ENCODE measurements at regions not wholly inside any gene's neighbourhood (a gene's known extent, or its start where the extent isn't known, plus 50 kb on each side); places are given as distances from the start of the nearest gene placed in this dataset.

GRCh38 chr9:88737876-88738275, 202.9 kb downstream of the NXNL2 start:
- no peak overlapping the region for H3K4me3 ChIP-seq (ENCODE audit: low read depth, low read length)
- TF ChIP-seq, protein P1, sequence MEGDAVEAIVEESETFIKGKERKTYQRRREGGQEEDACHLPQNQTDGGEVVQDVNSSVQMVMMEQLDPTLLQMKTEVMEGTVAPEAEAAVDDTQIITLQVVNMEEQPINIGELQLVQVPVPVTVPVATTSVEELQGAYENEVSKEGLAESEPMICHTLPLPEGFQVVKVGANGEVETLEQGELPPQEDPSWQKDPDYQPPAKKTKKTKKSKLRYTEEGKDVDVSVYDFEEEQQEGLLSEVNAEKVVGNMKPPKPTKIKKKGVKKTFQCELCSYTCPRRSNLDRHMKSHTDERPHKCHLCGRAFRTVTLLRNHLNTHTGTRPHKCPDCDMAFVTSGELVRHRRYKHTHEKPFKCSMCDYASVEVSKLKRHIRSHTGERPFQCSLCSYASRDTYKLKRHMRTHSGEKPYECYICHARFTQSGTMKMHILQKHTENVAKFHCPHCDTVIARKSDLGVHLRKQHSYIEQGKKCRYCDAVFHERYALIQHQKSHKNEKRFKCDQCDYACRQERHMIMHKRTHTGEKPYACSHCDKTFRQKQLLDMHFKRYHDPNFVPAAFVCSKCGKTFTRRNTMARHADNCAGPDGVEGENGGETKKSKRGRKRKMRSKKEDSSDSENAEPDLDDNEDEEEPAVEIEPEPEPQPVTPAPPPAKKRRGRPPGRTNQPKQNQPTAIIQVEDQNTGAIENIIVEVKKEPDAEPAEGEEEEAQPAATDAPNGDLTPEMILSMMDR (IDR thresholded peaks at IDR 0.05; ENCODE audit: borderline replicate concordance, insufficient read depth, low read depth, low read length), result no peak

DNA sequence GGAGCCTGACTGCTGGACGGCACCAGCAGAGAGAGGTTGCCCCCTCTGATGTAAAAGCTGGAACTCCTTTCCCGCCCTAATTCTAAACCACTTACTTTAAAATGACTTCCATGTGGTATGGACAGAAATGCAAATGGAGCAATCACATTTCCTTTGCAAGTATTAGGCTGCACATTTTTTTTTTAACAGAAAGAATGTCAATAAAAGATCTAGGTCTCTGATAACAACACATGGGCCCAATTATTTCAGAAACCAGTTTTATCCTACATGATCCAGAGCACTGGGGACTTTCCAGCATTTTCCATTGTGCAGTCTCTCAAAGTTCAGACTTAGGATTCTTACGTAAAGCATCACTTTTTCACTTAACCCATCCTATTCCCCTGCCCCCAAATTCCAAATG, 203.7 kb downstream of the NXNL2 start:
- TF ChIP-seq, protein P1 (IDR thresholded peaks at IDR 0.05; ENCODE audit: borderline replicate concordance, insufficient read depth, low read depth, low read length), result no peak

DNA sequence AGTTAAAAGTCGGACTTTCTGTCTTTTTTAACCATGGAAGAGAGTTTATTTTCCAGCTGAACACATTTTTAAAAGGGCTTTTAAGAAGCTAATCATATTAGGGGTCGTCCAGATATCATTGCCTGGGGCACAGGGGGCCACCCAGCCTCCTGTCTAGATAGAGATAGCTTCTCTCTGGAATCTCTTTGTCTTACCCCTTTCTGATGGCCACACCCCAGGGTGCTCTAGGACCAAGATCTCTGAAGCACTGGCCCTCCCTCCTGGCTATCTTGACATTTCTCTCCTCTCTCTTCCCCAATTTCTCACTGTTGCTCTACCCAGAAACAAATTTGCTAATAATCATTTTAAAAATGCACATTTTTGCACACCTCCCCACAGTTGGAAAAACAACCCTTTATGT, 204.4 kb downstream of the NXNL2 start:
- TF ChIP-seq, protein P1 (IDR thresholded peaks at IDR 0.05; ENCODE audit: borderline replicate concordance, insufficient read depth, low read depth, low read length), result no peak
- H3K4me3 ChIP-seq (ENCODE audit: low read depth, low read length), result no peak overlapping the region

More for the DNA sequence above, 203.7 kb downstream of the NXNL2 start:
- H3K4me3 ChIP-seq (ENCODE audit: low read depth, low read length), result no peak overlapping the region

GRCh38 chr9:88740844-88741243, 205.9 kb downstream of the NXNL2 start:
- H3K4me3 ChIP-seq (ENCODE audit: low read depth, low read length), result no peak overlapping the region
- TF ChIP-seq, protein P1 (IDR thresholded peaks at IDR 0.05; ENCODE audit: borderline replicate concordance, insufficient read depth, low read depth, low read length), result no peak

DNA sequence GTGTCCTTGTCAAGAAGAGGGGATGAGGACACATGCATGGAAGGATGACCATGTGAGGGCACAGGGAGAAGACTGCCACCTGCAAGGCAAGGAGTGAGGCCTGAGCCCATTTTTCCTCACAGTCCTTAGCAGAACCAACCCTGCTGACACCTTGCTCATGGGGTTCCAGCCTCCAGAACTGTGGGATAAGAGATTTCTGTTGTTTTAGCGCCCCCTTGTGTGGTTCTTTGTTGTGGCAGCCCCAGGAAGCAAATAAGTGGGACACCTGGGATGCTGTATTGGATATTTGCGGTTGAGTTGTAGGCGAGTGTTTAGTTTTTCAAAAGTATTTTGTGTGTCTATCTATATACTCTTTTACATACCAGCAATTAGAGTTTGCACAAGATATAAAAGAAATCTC, 206.4 kb downstream of the NXNL2 start:
- no peak overlapping the region for H3K4me3 ChIP-seq (ENCODE audit: low read depth, low read length)
- TF ChIP-seq, protein P1 (IDR thresholded peaks at IDR 0.05; ENCODE audit: borderline replicate concordance, insufficient read depth, low read depth, low read length), result peak; percentile 46; the same call in 1 of the 2 replicates

DNA sequence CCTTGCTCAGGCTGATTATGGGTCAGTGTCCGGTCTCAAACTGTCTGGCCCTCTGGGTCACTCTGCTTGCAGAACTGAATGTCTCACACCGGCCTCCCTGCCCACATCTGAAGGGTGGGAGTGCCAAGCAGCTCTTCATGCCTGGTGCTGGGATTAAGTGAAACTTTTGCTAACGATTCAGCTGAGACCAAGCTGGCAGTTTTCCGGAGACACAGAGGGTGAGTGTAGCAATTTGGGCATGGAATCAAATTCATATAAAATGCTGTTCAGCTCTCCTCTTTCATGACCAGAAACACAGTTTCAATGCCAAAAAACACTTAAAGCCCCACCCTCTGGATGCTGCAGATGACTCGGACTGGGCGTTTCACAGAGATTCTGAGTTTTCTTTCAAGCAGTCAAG, 207.5 kb downstream of the NXNL2 start:
- TF ChIP-seq, protein P1 (IDR thresholded peaks at IDR 0.05; ENCODE audit: borderline replicate concordance, insufficient read depth, low read depth, low read length), result no peak
- no peak overlapping the region for H3K4me3 ChIP-seq (ENCODE audit: low read depth, low read length)

GRCh38 chr9:88742905-88743304, 207.9 kb downstream of the NXNL2 start:
- TF ChIP-seq, protein P1 (IDR thresholded peaks at IDR 0.05; ENCODE audit: borderline replicate concordance, insufficient read depth, low read depth, low read length), result no peak
- no peak overlapping the region for H3K4me3 ChIP-seq (ENCODE audit: low read depth, low read length)
